ENCODE measurements at regions not wholly inside any gene's neighbourhood (a gene's known extent, or its start where the extent isn't known, plus 50 kb on each side); places are given as distances from the start of the nearest gene placed in this dataset. TPM values are rescaled to one million over a fixed set of nuclear protein-coding genes. Genes with fewer than 3 reads are reported as not detected.
A peak's percentile ranks its signal among the peaks of the same experiment; 100 is the strongest.

- DNase-seq (ENCODE audit: low read depth) = no peak
Measured at GRCh38 chr5:156232251-156232869, 94.6 kb upstream of the SGCD start.

GRCh38 chr5:156237361-156237760, 89.6 kb upstream of the SGCD start:
- no peak for DNase-seq (ENCODE audit: low read depth)

- DNase-seq (ENCODE audit: low read depth) = no peak
Measured at GRCh38 chr5:156239800-156240199, 87.2 kb upstream of the SGCD start.

GRCh38 chr5:156240414-156240813, 86.5 kb upstream of the SGCD start:
- no peak for DNase-seq (ENCODE audit: low read depth)

- DNase-seq (ENCODE audit: low read depth) = peak; percentile 1
Measured at GRCh38 chr5:156241266-156241665, 85.7 kb upstream of the SGCD start.

- no peak for DNase-seq (ENCODE audit: low read depth)
Measured at GRCh38 chr5:156245895-156246294, 81.1 kb upstream of the SGCD start.

GRCh38 chr5:156251076-156251475, 75.9 kb upstream of the SGCD start:
- no peak for DNase-seq (ENCODE audit: low read depth)

GRCh38 chr5:156253130-156253529, 73.8 kb upstream of the SGCD start:
- no peak for DNase-seq (ENCODE audit: low read depth)

- DNase-seq (ENCODE audit: low read depth) = no peak
Measured at GRCh38 chr5:156254196-156254595, 72.8 kb upstream of the SGCD start.

GRCh38 chr5:156256642-156257041, 70.3 kb upstream of the SGCD start:
- DNase-seq (ENCODE audit: low read depth) = no peak

- no peak for DNase-seq (ENCODE audit: low read depth)
Measured at GRCh38 chr5:156258934-156259333, 68.0 kb upstream of the SGCD start.

GRCh38 chr5:156259618-156260017, 67.3 kb upstream of the SGCD start:
- no peak for DNase-seq (ENCODE audit: low read depth)

- no peak for DNase-seq (ENCODE audit: low read depth)
Measured at GRCh38 chr5:156261275-156261939, 65.6 kb upstream of the SGCD start.

GRCh38 chr5:156271569-156271968, 55.4 kb upstream of the SGCD start:
- DNase-seq (ENCODE audit: low read depth) = no peak

GRCh38 chr5:156272139-156272538, 54.8 kb upstream of the SGCD start:
- no peak for DNase-seq (ENCODE audit: low read depth)

GRCh38 chr5:156273325-156273724, 53.6 kb upstream of the SGCD start:
- DNase-seq (ENCODE audit: low read depth) = no peak

- DNase-seq (ENCODE audit: low read depth) = no peak
Measured at GRCh38 chr5:156274453-156274852, 52.5 kb upstream of the SGCD start.

Small RNAs in the stretch of these regions (small RNA-seq; reads per million reads assigned to genes)
- gene RNA5SP199 = not detected
